Endothelial cell of umbilical vein (primary cell): ENCODE measurements at regions not wholly inside any gene's neighbourhood (a gene's known extent, or its start where the extent isn't known, plus 50 kb on each side); places are given as distances from the start of the nearest gene placed in this dataset.

Source experiments
- BruUV-seq: library from RNA; stranded (reverse); fragments of 400-500 nt; replicated peaks from 2 replicates; lab custom pipeline; 2021; lab: Mats Ljungman, UMichigan
- CTCF ChIA-PET: fragments of 300-600, 350-600 bp; sonication (Branson Sonifier 250); formaldehyde crosslinking; loops from one replicate; lab custom pipeline; 2021; ENCODE audit warnings: antibody characterized with exemption, inconsistent platforms; lab: Charles Lee
- POLR2A ChIA-PET: fragments of 300-600, 350-600 bp; sonication (Branson Sonifier 250); formaldehyde crosslinking; loops from one replicate; lab custom pipeline; 2021; ENCODE audit warnings: antibody characterized with exemption, inconsistent platforms; lab: Charles Lee
- DNase-seq: peaks from one replicate; pipeline ENCODE4 v3.0.0-alpha.2; 2011; ENCODE audit warnings: low read depth, low spot score
- FAIRE-seq: peaks from 2 replicates; lab custom pipeline; 2011; peaks lifted over from hg19 to GRCh38; lab: Jason Lieb, UNC
- H2AFZ ChIP-seq: 2 replicates; pipeline ENCODE4 v1.6.0; 2012; ENCODE audit warnings: low read depth, low read length, control low read depth, inconsistent platforms
- H3K27ac ChIP-seq: 2 replicates; pipeline ENCODE4 v1.5.1; 2011; ENCODE audit warnings: low read depth, mild to moderate bottlenecking, control low read depth, low read length, moderate library complexity; ENCODE audit not compliant: insufficient read depth
- H3K27me3 ChIP-seq, 2 experiments: 2 replicates each; pipeline versions ENCODE4 v1.6.0 to v1.6.1; 2011; ENCODE audit warnings: low read length in 2 of 2, mixed read lengths in 1 of 2; ENCODE audit not compliant: control insufficient read depth in 2 of 2, insufficient read depth in 2 of 2
- H3K36me3 ChIP-seq, 2 experiments: 2 replicates in 1 of 2; 3 replicates in 1 of 2; pipeline ENCODE4 v1.5.1; 2011; ENCODE audit warnings: low read length in 2 of 2, mild to moderate bottlenecking in 1 of 2, moderate library complexity in 1 of 2; ENCODE audit not compliant: control insufficient read depth in 2 of 2, insufficient read depth in 2 of 2; ENCODE audit errors: extremely low read depth in 1 of 2
- H3K4me1 ChIP-seq: 3 replicates; pipeline ENCODE4 v1.5.1; 2011; ENCODE audit warnings: mild to moderate bottlenecking, low read length; ENCODE audit not compliant: control insufficient read depth, insufficient read depth; ENCODE audit errors: extremely low read depth
- H3K4me2 ChIP-seq: 2 replicates; pipeline ENCODE4 v1.6.1; 2011; ENCODE audit warnings: low read length, control low read depth, mixed read lengths; ENCODE audit not compliant: insufficient read depth
- H3K4me3 ChIP-seq, 3 experiments: fragments of 200-600 bp in 1 of 3; sonication (generic), shearing (Covaris generic) in 1 of 3; replicated peaks in 1 of 3; 2 replicates each; pipeline ENCODE4 v1.5.1; 2011 to 2016; ENCODE audit warnings: control low read depth in 3 of 3, low read length in 3 of 3, mild to moderate bottlenecking in 2 of 3, inconsistent platforms in 1 of 3, low read depth in 1 of 3, moderate library complexity in 1 of 3; ENCODE audit not compliant: insufficient read depth in 1 of 3
- H3K79me2 ChIP-seq: 2 replicates; pipeline ENCODE4 v1.6.0; 2012; ENCODE audit warnings: low read length, inconsistent platforms; ENCODE audit not compliant: control insufficient read depth, insufficient read depth
- H3K9ac ChIP-seq: replicated peaks from 2 replicates; pipeline ENCODE3; 2011; ENCODE audit warnings: low read length, control low read depth; ENCODE audit not compliant: insufficient read depth; ENCODE audit errors: extremely low read depth
- H3K9me1 ChIP-seq: replicated peaks from 3 replicates; pipeline ENCODE4 v1.6.0; 2011; ENCODE audit warnings: mild to moderate bottlenecking, low read length; ENCODE audit not compliant: control insufficient read depth, insufficient read depth; ENCODE audit errors: extremely low read depth
- H3K9me3 ChIP-seq: replicated peaks from 2 replicates; pipeline ENCODE4 v1.5.1; 2012; ENCODE audit warnings: low read length, inconsistent platforms; ENCODE audit not compliant: control insufficient read depth, insufficient read depth
- H4K20me1 ChIP-seq: replicated peaks from 2 replicates; pipeline ENCODE3; 2011; ENCODE audit warnings: mild to moderate bottlenecking, low read length; ENCODE audit not compliant: control insufficient read depth, insufficient read depth; ENCODE audit errors: extremely low read depth
- EZH2 ChIP-seq: IDR thresholded peaks from 2 replicates; pipeline ENCODE4 v1.6.1; 2012; ENCODE audit warnings: borderline replicate concordance, low read depth, mild to moderate bottlenecking, moderate library complexity, low read length, inconsistent platforms; ENCODE audit not compliant: severe bottlenecking
- FOS ChIP-seq: IDR thresholded peaks from 2 replicates; pipeline ENCODE4 v1.6.1; 2011; ENCODE audit warnings: mild to moderate bottlenecking, low read length, moderate library complexity, borderline replicate concordance; ENCODE audit not compliant: insufficient read depth
- GATA2 ChIP-seq: IDR thresholded peaks from 2 replicates; pipeline ENCODE4 v1.7.0; 2011; ENCODE audit warnings: low read depth, mild to moderate bottlenecking, moderate library complexity, mixed read lengths, low read length; ENCODE audit not compliant: insufficient read length, insufficient read depth
- JUN ChIP-seq: IDR thresholded peaks from 2 replicates; pipeline ENCODE4 v1.6.1; 2011; ENCODE audit warnings: borderline replicate concordance, low read depth; ENCODE audit not compliant: insufficient read length, insufficient read depth
- MYC ChIP-seq: IDR thresholded peaks from one replicate; pipeline ENCODE4 v1.6.1; 2011; ENCODE audit warnings: mild to moderate bottlenecking, low read depth, low read length
- POLR2A ChIP-seq: IDR thresholded peaks from 2 replicates; pipeline ENCODE4 v1.6.1; 2012; ENCODE audit warnings: low read depth, mild to moderate bottlenecking, control low read depth, low read length
- POLR2AphosphoS5 ChIP-seq: IDR thresholded peaks from 2 replicates; pipeline ENCODE4 v1.6.1; 2012; ENCODE audit warnings: low read depth, mild to moderate bottlenecking, control low read depth, low read length, moderate library complexity; ENCODE audit not compliant: insufficient read depth
- dilution Hi-C: fragments of 300-500 bp; cut with MboI; formaldehyde crosslinking; loops from one replicate; pipeline ENCODE4 v1.15.0; 2019; ENCODE audit warnings: low sequenced_read_pairs; ENCODE audit not compliant: extremely low pct_ligation_motif_present
- intact Hi-C: fragments of 100-400 bp; cut with micrococcal nuclease; formaldehyde crosslinking; loops from one replicate; pipeline ENCODE4 v1.10.0; 2022
- TF ChIP-seq, protein P1 (sequence below): IDR thresholded peaks from 2 replicates; pipeline ENCODE4 v1.6.1; 2011; ENCODE audit not compliant: insufficient read depth, insufficient read length
- TF ChIP-seq, protein P2 (sequence below), 2 donors: IDR thresholded peaks; 1 replicate in 1 of 2; 2 replicates in 1 of 2; pipeline ENCODE4 v1.5.1; 2011; ENCODE audit warnings: low read length in 2 of 2, mild to moderate bottlenecking in 2 of 2, moderate library complexity in 2 of 2, control low read depth in 1 of 2, inconsistent platforms in 1 of 2, low read depth in 1 of 2; ENCODE audit not compliant: insufficient read depth in 1 of 2; ENCODE audit errors: extremely low read depth in 1 of 2

DNA sequence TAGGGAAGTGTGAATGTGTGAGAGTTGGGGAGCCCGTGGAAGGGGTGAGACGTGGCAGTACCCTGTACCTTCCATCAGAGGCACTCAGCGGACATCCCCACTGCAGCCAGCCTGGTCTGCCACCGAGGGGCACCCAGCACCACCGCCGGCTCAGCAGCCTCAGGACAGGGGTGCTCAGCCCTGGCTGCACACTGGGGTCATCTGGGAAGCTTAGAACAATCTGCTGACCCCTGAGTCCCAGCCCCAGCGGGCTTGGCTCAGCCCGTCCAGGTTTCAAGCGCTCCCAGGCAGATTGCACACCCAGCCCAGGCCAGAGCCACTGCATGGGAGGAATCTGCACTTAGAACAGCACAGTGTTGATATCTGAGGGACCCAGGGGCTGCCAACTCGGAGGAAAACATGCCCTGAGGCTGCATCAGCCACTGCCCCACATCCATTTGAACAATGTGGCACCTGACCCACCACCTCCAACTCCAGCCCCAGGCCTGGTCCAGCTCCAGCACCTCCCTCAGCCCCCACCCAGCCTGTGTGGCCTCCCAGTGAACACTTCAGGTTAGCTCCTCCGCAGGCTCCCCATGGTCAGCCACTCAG lies 147.1 kb upstream of the OTOS start:
- ChIA-PET CTCF (no interaction called here), POLR2A (no interaction called here)
- Histone ChIP-seq H3K4me3 (no peak overlapping the region), H3K27ac (no peak overlapping the region), H2AFZ (no peak overlapping the region), H3K36me3 (no peaks in the 10 kb centered on the region), H3K27me3 (no peaks in the 10 kb centered on the region), H4K20me1 (no peaks in the 10 kb centered on the region), H3K4me1 (no peaks in the 10 kb centered on the region), H3K79me2 (no peaks in the 10 kb centered on the region), H3K4me2 (no peak overlapping the region), H3K9me1 (no peaks in the 10 kb centered on the region), H3K9ac (no peak overlapping the region), H3K9me3 (no peaks in the 10 kb centered on the region)
- dilution Hi-C loops (no loop called here), intact Hi-C loops (no loop called here)
- TF ChIP-seq GATA2 (no peak), MYC (no peak), JUN (no peak), POLR2A (no peak), POLR2AphosphoS5 (no peak), FOS (no peak), EZH2 (no peak)
- TF ChIP-seq, protein P1, sequence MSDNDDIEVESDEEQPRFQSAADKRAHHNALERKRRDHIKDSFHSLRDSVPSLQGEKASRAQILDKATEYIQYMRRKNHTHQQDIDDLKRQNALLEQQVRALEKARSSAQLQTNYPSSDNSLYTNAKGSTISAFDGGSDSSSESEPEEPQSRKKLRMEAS, result no peak
- TF ChIP-seq, protein P2, sequence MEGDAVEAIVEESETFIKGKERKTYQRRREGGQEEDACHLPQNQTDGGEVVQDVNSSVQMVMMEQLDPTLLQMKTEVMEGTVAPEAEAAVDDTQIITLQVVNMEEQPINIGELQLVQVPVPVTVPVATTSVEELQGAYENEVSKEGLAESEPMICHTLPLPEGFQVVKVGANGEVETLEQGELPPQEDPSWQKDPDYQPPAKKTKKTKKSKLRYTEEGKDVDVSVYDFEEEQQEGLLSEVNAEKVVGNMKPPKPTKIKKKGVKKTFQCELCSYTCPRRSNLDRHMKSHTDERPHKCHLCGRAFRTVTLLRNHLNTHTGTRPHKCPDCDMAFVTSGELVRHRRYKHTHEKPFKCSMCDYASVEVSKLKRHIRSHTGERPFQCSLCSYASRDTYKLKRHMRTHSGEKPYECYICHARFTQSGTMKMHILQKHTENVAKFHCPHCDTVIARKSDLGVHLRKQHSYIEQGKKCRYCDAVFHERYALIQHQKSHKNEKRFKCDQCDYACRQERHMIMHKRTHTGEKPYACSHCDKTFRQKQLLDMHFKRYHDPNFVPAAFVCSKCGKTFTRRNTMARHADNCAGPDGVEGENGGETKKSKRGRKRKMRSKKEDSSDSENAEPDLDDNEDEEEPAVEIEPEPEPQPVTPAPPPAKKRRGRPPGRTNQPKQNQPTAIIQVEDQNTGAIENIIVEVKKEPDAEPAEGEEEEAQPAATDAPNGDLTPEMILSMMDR (IDR thresholded peaks at IDR 0.05; ENCODE audit: extremely low read depth in 1 of 2, insufficient read depth in 1 of 2, low read depth in 1 of 2, low read length in 2 of 2), result no peak
- no TSS peak for BruUV-seq
- no peak for DNase-seq
- FAIRE-seq, result no peak
